ENCODE measurements at regions not wholly inside any gene's neighbourhood (a gene's known extent, or its start where the extent isn't known, plus 50 kb on each side); places are given as distances from the start of the nearest gene placed in this dataset.

- H3K9me2 ChIP-seq (ENCODE audit: low read depth, low read length): no peaks in the 10 kb centered on the region
- no peaks in the 10 kb centered on the region for H3K36me3 ChIP-seq (ENCODE audit: insufficient read depth, low read length)
- no peaks in the 10 kb centered on the region for H3K9me3 ChIP-seq (ENCODE audit: low read length)
- no peak overlapping the region for H2AFZ ChIP-seq (ENCODE audit: low read length)
- H3K27me3 ChIP-seq (ENCODE audit: insufficient read depth, low read length): no peaks in the 10 kb centered on the region
- no peaks in the 10 kb centered on the region for H4K20me1 ChIP-seq (ENCODE audit: insufficient read depth, low read length)
- H3K4me1 ChIP-seq (ENCODE audit: insufficient read depth, low read length, severe bottlenecking): no peaks in the 10 kb centered on the region
- no peak overlapping the region for H3K4me2 ChIP-seq (ENCODE audit: low read length)
- H3K9ac ChIP-seq (ENCODE audit: low read length): no peak overlapping the region
- no peak overlapping the region for H3K4me3 ChIP-seq (ENCODE audit: low read depth, low read length, poor library complexity, severe bottlenecking)
- no peaks in the 10 kb centered on the region for H3F3A ChIP-seq (ENCODE audit: insufficient read depth, low read length)
- no peak overlapping the region for H3K27ac ChIP-seq (ENCODE audit: low read depth, low read length, poor library complexity, severe bottlenecking)
- H3K79me2 ChIP-seq (ENCODE audit: insufficient read depth, low read length): no peaks in the 10 kb centered on the region
- TF ChIP-seq EZH2 (IDR thresholded peaks at IDR 0.05; ENCODE audit: borderline replicate concordance, low read length): no peak
- TF ChIP-seq, protein P1, sequence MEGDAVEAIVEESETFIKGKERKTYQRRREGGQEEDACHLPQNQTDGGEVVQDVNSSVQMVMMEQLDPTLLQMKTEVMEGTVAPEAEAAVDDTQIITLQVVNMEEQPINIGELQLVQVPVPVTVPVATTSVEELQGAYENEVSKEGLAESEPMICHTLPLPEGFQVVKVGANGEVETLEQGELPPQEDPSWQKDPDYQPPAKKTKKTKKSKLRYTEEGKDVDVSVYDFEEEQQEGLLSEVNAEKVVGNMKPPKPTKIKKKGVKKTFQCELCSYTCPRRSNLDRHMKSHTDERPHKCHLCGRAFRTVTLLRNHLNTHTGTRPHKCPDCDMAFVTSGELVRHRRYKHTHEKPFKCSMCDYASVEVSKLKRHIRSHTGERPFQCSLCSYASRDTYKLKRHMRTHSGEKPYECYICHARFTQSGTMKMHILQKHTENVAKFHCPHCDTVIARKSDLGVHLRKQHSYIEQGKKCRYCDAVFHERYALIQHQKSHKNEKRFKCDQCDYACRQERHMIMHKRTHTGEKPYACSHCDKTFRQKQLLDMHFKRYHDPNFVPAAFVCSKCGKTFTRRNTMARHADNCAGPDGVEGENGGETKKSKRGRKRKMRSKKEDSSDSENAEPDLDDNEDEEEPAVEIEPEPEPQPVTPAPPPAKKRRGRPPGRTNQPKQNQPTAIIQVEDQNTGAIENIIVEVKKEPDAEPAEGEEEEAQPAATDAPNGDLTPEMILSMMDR (IDR thresholded peaks at IDR 0.05; ENCODE audit: low read length): no peak
These were observed 226.2 kb upstream of the ZSWIM2 start for GRCh38 chr2:187075199-187075635.

GRCh38 chr2:187058198-187058597 is 209.2 kb upstream of the ZSWIM2 start:
- Histone ChIP-seq H3K4me3 (ENCODE audit: low read depth, low read length, poor library complexity, severe bottlenecking) (no peak overlapping the region), H3K27me3 (ENCODE audit: insufficient read depth, low read length) (no peaks in the 10 kb centered on the region)
- no peak for TF ChIP-seq EZH2 (IDR thresholded peaks at IDR 0.05; ENCODE audit: borderline replicate concordance, low read length)
- TF ChIP-seq, protein P1 (IDR thresholded peaks at IDR 0.05; ENCODE audit: low read length): no peak

DNA sequence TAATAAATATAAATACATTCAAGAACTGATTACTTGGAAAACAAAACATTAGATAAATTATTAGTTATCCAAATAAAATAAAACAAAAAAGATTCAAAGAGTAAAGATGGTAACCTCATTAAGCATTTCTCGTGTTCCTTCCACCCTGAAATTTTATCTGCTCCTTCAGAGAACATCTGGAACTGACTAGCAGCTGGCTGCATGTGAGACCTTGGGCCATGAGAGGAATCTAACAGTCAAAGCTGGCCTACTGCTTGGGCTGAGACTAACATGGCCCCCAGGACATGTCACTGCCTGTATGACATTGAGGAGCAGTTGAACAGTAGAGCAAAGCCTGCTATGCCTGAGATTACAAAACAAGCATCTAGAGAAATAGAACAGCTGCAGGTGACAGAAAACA is 208.5 kb upstream of the ZSWIM2 start:
- Histone ChIP-seq H3K4me3 (ENCODE audit: low read depth, low read length, poor library complexity, severe bottlenecking) (no peak overlapping the region), H3K9me2 (ENCODE audit: low read depth, low read length) (no peaks in the 10 kb centered on the region), H3K4me1 (ENCODE audit: insufficient read depth, low read length, severe bottlenecking) (no peaks in the 10 kb centered on the region), H2AFZ (ENCODE audit: low read length) (no peak overlapping the region), H3K27ac (ENCODE audit: low read depth, low read length, poor library complexity, severe bottlenecking) (no peak overlapping the region), H4K20me1 (ENCODE audit: insufficient read depth, low read length) (no peaks in the 10 kb centered on the region), H3K36me3 (ENCODE audit: insufficient read depth, low read length) (no peaks in the 10 kb centered on the region), H3K9me3 (ENCODE audit: low read length) (no peaks in the 10 kb centered on the region), H3K9ac (ENCODE audit: low read length) (no peak overlapping the region), H3F3A (ENCODE audit: insufficient read depth, low read length) (no peaks in the 10 kb centered on the region), H3K79me2 (ENCODE audit: insufficient read depth, low read length) (no peaks in the 10 kb centered on the region), H3K27me3 (ENCODE audit: insufficient read depth, low read length) (no peaks in the 10 kb centered on the region), H3K4me2 (ENCODE audit: low read length) (no peak overlapping the region)
- TF ChIP-seq, protein P1 (IDR thresholded peaks at IDR 0.05; ENCODE audit: low read length): no peak
- TF ChIP-seq EZH2 (IDR thresholded peaks at IDR 0.05; ENCODE audit: borderline replicate concordance, low read length): no peak

More at GRCh38 chr2:187058198-187058597, 209.2 kb upstream of the ZSWIM2 start:
- Histone ChIP-seq H3K9ac (ENCODE audit: low read length) (no peak overlapping the region), H3K9me3 (ENCODE audit: low read length) (no peaks in the 10 kb centered on the region), H3K36me3 (ENCODE audit: insufficient read depth, low read length) (no peaks in the 10 kb centered on the region), H3F3A (ENCODE audit: insufficient read depth, low read length) (no peaks in the 10 kb centered on the region), H3K9me2 (ENCODE audit: low read depth, low read length) (no peaks in the 10 kb centered on the region), H3K27ac (ENCODE audit: low read depth, low read length, poor library complexity, severe bottlenecking) (no peak overlapping the region), H3K4me2 (ENCODE audit: low read length) (no peak overlapping the region), H3K4me1 (ENCODE audit: insufficient read depth, low read length, severe bottlenecking) (no peaks in the 10 kb centered on the region), H4K20me1 (ENCODE audit: insufficient read depth, low read length) (no peaks in the 10 kb centered on the region), H3K79me2 (ENCODE audit: insufficient read depth, low read length) (no peaks in the 10 kb centered on the region), H2AFZ (ENCODE audit: low read length) (no peak overlapping the region)
